ENCODE measurements at regions not wholly inside any gene's neighbourhood (a gene's known extent, or its start where the extent isn't known, plus 50 kb on each side); places are given as distances from the start of the nearest gene placed in this dataset.
A peak's percentile ranks its signal among the peaks of the same experiment; 100 is the strongest.
"Not testable (repeated sequence)": the region's sequence is repeated elsewhere in the genome, so short reads cannot be mapped to it uniquely, and the experiment has no call there.

- DNase-seq (ENCODE audit: low read depth in 2 of 2), result peak; percentile 66 to 71
Measured at GRCh38 chr2:188645986-188646385, 328.2 kb upstream of the COL3A1 start.

- no peak for DNase-seq (ENCODE audit: low read depth in 2 of 2)
Measured at GRCh38 chr2:188647430-188648070, 326.6 kb upstream of the COL3A1 start.

DNA sequence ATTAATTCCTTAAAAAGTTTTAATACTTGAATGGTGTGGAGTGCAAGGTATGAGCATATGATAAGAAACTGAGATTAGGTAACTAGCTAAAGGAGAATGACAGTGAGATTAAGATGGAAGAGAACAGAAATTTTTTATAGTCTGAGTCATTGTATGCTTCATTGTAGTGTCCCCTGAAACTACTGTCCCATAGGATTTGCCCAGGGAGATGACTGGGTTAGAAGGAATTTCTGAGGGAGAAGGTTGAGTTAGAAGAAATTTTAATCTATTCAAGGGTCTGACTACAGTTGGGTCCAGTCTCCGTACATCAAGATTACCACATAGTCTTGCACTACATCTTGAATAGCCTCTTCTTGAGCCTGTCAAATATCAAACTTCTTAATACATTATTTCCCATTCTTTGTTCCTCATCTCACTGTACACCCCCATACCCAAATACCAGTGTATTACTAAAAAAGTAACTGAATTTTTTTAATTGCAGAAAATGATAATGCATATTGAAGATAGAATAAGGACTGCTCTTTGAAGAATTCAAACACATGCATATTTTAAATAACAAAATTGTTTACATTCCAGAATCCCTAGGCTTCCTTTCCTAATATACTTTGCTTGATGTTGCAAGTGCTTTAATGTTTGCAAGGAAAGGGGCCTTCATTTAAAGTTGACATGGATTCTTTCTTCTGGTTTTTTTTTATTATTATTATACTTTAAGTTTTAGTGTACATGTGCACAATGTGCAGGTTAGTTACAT is 314.3 kb upstream of the COL3A1 start:
- no peak for DNase-seq (ENCODE audit: low read depth in 2 of 2)

DNA sequence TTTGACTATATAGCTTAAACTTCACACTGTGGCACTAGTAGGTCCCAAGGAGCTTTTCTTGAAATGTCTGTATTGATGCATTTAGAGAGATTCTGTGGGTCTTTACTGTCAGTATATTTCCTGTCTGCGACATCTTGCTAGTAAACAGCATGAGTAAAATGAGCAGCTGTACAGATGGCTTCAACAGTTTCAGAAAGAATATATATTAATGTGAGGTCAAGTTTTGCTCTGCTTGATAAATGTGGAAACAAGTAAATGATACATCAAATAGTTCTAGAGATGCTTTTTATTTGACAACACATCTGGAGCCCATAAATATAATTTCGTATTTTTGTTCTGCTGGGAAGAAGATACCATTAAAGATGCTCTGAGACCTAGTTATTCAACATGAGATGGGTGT is 310.9 kb upstream of the COL3A1 start:
- no peak for DNase-seq (ENCODE audit: low read depth in 2 of 2)

DNA sequence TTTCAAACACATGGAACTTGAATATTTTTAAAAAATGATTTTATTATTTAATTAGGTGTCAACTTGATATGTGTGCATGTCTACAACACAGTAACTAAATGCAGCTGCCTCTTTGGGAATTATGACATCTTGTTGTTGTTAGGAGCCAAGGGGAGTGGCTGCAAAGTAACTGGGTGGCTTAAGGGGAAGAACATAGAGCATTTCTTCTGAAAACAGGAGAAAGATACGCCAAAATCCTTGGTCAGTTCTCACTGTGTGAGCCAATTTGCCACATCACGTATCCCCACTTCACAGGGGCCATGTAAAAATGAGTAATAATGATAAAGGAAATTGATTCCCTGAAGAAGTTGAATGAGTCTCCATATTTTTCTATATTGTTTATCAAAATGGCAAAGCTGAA is 309.8 kb upstream of the COL3A1 start:
- no peak for DNase-seq (ENCODE audit: low read depth in 2 of 2)

DNA sequence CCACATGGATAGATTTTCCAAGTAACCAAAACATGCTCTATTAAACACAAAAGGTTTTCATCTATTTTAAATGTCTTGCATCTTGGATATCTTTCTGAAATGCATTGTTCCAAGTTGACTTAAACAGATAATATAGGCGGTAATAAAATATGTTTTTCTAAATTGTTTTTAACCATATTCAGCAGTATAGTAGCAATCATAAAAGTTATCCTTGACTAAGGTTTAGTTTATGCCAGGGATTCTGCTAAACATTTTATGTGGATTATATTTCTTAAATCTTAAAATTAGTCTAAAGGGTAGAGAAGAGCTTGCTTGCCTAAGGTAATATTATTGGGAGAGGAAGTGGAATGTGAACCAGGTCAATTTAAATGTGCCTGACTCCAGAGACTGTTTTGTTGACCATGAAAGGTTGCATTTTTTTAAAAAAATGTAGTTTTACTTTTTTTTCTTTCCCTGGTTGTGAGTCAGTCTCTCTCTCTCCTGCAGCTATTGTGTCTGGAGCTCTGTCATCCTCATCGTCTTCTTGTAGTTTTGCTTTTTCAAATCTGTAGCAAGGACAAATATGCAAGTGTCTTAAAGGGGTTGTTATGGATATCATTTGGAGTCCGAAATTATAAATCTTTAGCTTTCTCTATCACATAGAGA is 309.1 kb upstream of the COL3A1 start:
- no peak for DNase-seq (ENCODE audit: low read depth in 2 of 2)

GRCh38 chr2:188665727-188666304 is 308.4 kb upstream of the COL3A1 start:
- no peak for DNase-seq (ENCODE audit: low read depth in 2 of 2)

- DNase-seq (ENCODE audit: low read depth in 2 of 2), result no peak
Measured at GRCh38 chr2:188666503-188666902, 307.7 kb upstream of the COL3A1 start.

DNA sequence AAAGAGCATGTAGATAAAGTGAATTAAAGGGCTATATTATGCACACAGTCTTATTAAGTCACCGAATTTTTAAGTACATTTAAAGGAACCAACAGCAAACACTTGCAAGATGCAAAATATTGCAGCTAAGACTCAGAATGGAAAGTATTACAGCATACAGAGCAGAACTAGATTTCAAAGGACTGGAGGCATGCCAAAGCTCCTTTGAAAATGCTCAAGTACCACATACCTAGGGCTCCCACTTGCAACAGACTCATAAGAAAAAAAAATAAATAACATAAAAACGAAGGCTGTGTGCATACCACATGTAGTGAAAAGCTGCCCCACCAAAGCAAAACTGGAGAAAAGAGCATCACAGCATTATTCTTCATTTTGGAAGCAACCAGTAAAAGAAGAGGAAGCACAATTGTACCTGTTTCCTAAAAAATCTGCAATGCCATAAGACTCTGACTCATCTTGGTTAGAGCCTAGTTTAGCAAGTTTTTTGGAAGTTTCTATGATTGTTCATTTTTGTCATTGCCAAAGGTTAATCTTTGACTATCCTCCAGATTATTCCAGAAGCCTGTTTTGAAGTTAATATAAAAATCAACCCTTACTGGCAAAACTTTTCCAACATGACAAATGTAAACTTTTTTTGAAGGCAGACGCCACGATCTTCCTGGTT is 306.0 kb upstream of the COL3A1 start:
- peak in 1 of 2 experiments; percentile 75 for DNase-seq (ENCODE audit: low read depth in 2 of 2)

DNA sequence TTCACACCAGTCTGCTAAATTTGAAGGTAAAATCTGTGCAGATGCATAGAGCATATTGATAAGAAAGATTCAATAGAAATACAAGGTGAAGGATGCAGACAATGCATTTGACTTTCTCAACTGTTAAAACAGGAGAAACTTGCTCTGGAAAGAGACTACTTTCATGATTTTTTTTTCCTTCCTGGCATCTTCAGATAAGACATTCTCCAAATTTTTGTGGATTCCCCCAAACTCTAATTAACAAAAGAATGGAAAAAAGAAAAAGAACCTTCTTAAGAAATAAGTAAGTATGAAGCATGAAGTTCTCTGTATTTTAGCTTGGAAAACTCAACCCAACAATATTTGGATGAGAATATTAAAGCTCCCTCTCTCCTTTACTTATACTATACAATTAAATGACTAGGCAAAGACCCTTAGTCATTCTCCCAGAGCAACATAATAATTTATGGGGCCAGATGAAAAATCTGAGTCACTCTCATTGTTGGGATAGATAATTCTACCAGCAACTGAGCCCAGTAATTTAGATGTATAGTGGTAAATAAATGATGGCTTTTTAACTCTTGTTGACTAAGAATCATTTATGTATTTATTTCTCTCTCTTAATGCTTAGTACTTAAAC is 298.7 kb upstream of the COL3A1 start:
- no peak for DNase-seq (ENCODE audit: low read depth in 2 of 2)

- no peak for DNase-seq (ENCODE audit: low read depth in 2 of 2)
Measured at GRCh38 chr2:188676010-188676400, 298.2 kb upstream of the COL3A1 start.

DNA sequence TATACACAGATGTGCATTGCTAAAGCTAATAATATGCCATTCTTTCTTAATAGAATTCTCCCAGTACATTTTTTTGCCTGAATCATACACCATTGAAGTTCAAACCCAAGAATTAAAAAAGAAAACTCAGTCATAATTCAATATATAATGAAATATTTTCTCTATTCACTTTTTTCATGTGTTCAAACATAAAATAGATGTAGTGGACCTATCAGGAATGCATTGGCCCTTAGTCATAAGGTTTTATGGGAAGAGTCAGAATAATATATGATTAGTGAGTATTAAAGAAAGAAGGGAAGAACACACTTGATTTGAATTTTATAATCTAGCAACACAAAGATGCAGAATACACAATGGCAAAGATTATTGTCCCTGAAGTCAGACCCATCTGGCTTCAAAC is 297.0 kb upstream of the COL3A1 start:
- no peak for DNase-seq (ENCODE audit: low read depth in 2 of 2)

GRCh38 chr2:188678882-188679281 is 295.3 kb upstream of the COL3A1 start:
- no peak for DNase-seq (ENCODE audit: low read depth in 2 of 2)

GRCh38 chr2:188682838-188683237 is 291.3 kb upstream of the COL3A1 start:
- no peak for DNase-seq (ENCODE audit: low read depth in 2 of 2)

- DNase-seq (ENCODE audit: low read depth in 2 of 2), result no peak
Measured at GRCh38 chr2:188684795-188685194, 289.4 kb upstream of the COL3A1 start.

GRCh38 chr2:188693111-188693510 is 281.1 kb upstream of the COL3A1 start:
- no peak for DNase-seq (ENCODE audit: low read depth in 2 of 2)

GRCh38 chr2:188693771-188694170 is 280.4 kb upstream of the COL3A1 start:
- no peak for DNase-seq (ENCODE audit: low read depth in 2 of 2)

- peak; percentile 75 to 76 for DNase-seq (ENCODE audit: low read depth in 2 of 2)
Measured at GRCh38 chr2:188695953-188696352, 278.2 kb upstream of the COL3A1 start.

GRCh38 chr2:188698151-188698550 is 276.0 kb upstream of the COL3A1 start:
- DNase-seq (ENCODE audit: low read depth in 2 of 2), result not testable (repeated sequence)

DNA sequence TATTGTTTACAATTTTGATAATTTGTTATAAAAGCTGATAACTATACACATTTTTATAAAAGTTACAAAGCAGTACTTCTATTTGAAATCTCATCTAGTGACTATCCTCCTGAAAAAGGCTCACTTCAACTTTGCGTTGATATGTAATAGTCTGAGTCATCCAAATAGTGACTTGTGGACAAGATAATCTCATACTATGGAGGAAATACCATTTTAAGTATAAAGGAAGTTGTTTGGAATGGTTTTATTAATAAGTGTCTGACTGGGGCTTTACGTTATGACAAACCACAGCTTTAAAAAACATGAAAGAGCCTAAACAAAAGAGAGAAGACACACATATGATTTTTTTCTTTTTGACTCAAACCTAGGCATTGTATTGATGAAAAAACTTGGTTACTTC is 272.3 kb upstream of the COL3A1 start:
- DNase-seq (ENCODE audit: low read depth in 2 of 2), result peak in 1 of 2 experiments; percentile 23

DNA sequence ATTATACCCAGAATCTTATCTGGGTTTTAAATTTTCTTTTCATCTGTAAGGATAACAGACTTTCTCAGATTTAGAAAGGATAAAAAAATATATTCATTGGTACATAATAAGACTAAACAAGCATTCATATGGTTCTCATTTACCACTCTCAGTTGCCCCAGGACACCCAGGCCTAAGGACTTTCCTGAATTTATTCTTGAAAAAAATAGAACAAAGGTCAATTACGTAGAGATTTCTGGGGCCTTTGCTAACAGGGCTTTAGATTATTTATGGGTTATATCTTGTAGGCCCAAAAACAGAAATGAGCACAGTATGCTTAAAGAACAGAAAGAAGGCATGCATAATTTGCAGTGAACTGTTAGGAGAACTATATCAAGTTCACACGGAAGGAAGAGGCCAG is 269.0 kb upstream of the COL3A1 start:
- no peak for DNase-seq (ENCODE audit: low read depth in 2 of 2)

- DNase-seq (ENCODE audit: low read depth in 2 of 2), result no peak
Measured at GRCh38 chr2:188713961-188714360, 260.2 kb upstream of the COL3A1 start.

All from fibroblast of skin of left biceps (primary cell).